SU-DHL-6 (cell line): ENCODE measurements at regions not wholly inside any gene's neighbourhood (a gene's known extent, or its start where the extent isn't known, plus 50 kb on each side); places are given as distances from the start of the nearest gene placed in this dataset.
A peak's percentile ranks its signal among the peaks of the same experiment; 100 is the strongest.
"Not testable (repeated sequence)": the region's sequence is repeated elsewhere in the genome, so short reads cannot be mapped to it uniquely, and the experiment has no call there.

Experiments
- H2AFZ ChIP-seq: fragments of 200-600 bp; sonication (generic); 2 replicates; pipeline ENCODE4 v1.6.1; 2014; ENCODE audit warnings: low read depth, mild to moderate bottlenecking, moderate library complexity, mixed read lengths, antibody characterized with exemption, low read length; ENCODE audit not compliant: severe bottlenecking
- H3F3A ChIP-seq: fragments of 200-600 bp; shearing (Covaris generic); 2 replicates; pipeline ENCODE4 v1.6.0; 2016; ENCODE audit warnings: antibody characterized with exemption, mild to moderate bottlenecking; ENCODE audit not compliant: insufficient read depth
- H3K27ac ChIP-seq: fragments of 200-600 bp; sonication (generic); 2 replicates; pipeline ENCODE4 v1.5.1; 2016; ENCODE audit warnings: low read depth, mild to moderate bottlenecking, low read length, moderate library complexity, mixed read lengths
- H3K27me3 ChIP-seq: fragments of 200-600 bp; sonication (generic), shearing (Covaris generic); 2 replicates; pipeline ENCODE4 v1.6.0; 2014; ENCODE audit warnings: mild to moderate bottlenecking, low read length
- H3K36me3 ChIP-seq: fragments of 200-600 bp; sonication (generic); 2 replicates; pipeline ENCODE4 v1.6.1; 2014; ENCODE audit warnings: mild to moderate bottlenecking, low read length, mixed read lengths
- H3K4me2 ChIP-seq: fragments of 300-600, 200-600 bp; shearing (Covaris generic), sonication (generic); 2 replicates; pipeline ENCODE4 v1.6.0; 2014; ENCODE audit warnings: low read length, low read depth, mild to moderate bottlenecking; ENCODE audit not compliant: poor library complexity, severe bottlenecking
- H3K4me3 ChIP-seq: fragments of 200-600 bp; sonication (generic); 2 replicates; pipeline ENCODE4 v1.5.1; 2014; ENCODE audit warnings: antibody characterized with exemption, low read length, mild to moderate bottlenecking, mixed read lengths; ENCODE audit not compliant: insufficient read depth, poor library complexity, severe bottlenecking
- H3K79me2 ChIP-seq: fragments of 200-600 bp; sonication (generic); 2 replicates; pipeline ENCODE4 v1.6.1; 2014; ENCODE audit warnings: mild to moderate bottlenecking, low read length, moderate library complexity; ENCODE audit not compliant: insufficient read depth
- H3K9ac ChIP-seq: fragments of 200-600 bp; sonication (generic); 2 replicates; pipeline ENCODE4 v1.7.0; 2014; ENCODE audit warnings: mild to moderate bottlenecking, low read length
- H3K9me2 ChIP-seq: fragments of 200-600 bp; sonication (generic); replicated peaks from 2 replicates; pipeline ENCODE4 v1.6.1; 2014; ENCODE audit warnings: low read length; ENCODE audit not compliant: insufficient read depth
- H3K9me3 ChIP-seq: fragments of 200-600 bp; sonication (generic); 2 replicates; pipeline ENCODE4 v1.6.1; 2014; ENCODE audit warnings: low read length, mixed read lengths; ENCODE audit not compliant: insufficient read depth
- H4K20me1 ChIP-seq: fragments of 200-600 bp; sonication (generic); 2 replicates; pipeline ENCODE4 v1.6.1; 2014; ENCODE audit warnings: low read depth, mild to moderate bottlenecking, antibody characterized with exemption, low read length, moderate library complexity, mixed read lengths
- CTCF ChIP-seq: fragments of 200-600 bp; sonication (generic); IDR thresholded peaks from one replicate; pipeline ENCODE4 v1.5.1; 2017; ENCODE audit warnings: antibody characterized with exemption, mild to moderate bottlenecking, low read length, moderate library complexity; ENCODE audit not compliant: insufficient read depth, poor library complexity, severe bottlenecking
- EZH2phosphoT487 ChIP-seq: fragments of 200-600 bp; sonication (generic), shearing (Covaris generic); conservative IDR thresholded peaks from 2 replicates; pipeline ENCODE4 v1.6.1; 2018; ENCODE audit warnings: mild to moderate bottlenecking, antibody characterized with exemption, low read length, moderate library complexity, mixed read lengths

- TF ChIP-seq EZH2phosphoT487 (no peak), CTCF (no peak)
- Histone ChIP-seq H3F3A (no peaks in the 10 kb centered on the region), H3K9me3 (no peaks in the 10 kb centered on the region), H3K27ac (no peak overlapping the region), H3K9ac (no peak overlapping the region), H3K79me2 (no peaks in the 10 kb centered on the region), H3K4me3 (no peak overlapping the region), H3K36me3 (no peaks in the 10 kb centered on the region), H3K9me2 (no peaks in the 10 kb centered on the region), H3K4me2 (no peak overlapping the region), H4K20me1 (no peaks in the 10 kb centered on the region), H2AFZ (peak overlapping the region; percentile 69), H3K27me3 (no peaks in the 10 kb centered on the region)
Observed at GRCh38 chr10:27345455-27345920, 104.9 kb upstream of the ACBD5 start.

GRCh38 chr10:27344568-27345454 lies 104.2 kb upstream of the ACBD5 start:
- no peak overlapping the region for H3K4me2 ChIP-seq
- peak overlapping the region; percentile 69 for H2AFZ ChIP-seq

GRCh38 chr10:27341001-27341400 lies 100.4 kb upstream of the ACBD5 start:
- H3K36me3 ChIP-seq = no peaks in the 10 kb centered on the region
- H3K27me3 ChIP-seq = no peaks in the 10 kb centered on the region
- H3K4me2 ChIP-seq = no peak overlapping the region
- TF ChIP-seq EZH2phosphoT487 (no peak), CTCF (no peak)
- H3K9me3 ChIP-seq = no peaks in the 10 kb centered on the region
- no peaks in the 10 kb centered on the region for H3K79me2 ChIP-seq
- H4K20me1 ChIP-seq = no peaks in the 10 kb centered on the region
- H2AFZ ChIP-seq = no peak overlapping the region
- no peak overlapping the region for H3K4me3 ChIP-seq
- H3K27ac ChIP-seq = no peak overlapping the region
- no peaks in the 10 kb centered on the region for H3F3A ChIP-seq
- no peak overlapping the region for H3K9ac ChIP-seq
- H3K9me2 ChIP-seq = no peaks in the 10 kb centered on the region

More at GRCh38 chr10:27344568-27345454, 104.2 kb upstream of the ACBD5 start:
- no peaks in the 10 kb centered on the region for H3K9me2 ChIP-seq
- H3K9ac ChIP-seq = no peak overlapping the region
- no peaks in the 10 kb centered on the region for H3F3A ChIP-seq
- H3K4me3 ChIP-seq = no peak overlapping the region
- H3K27me3 ChIP-seq = no peaks in the 10 kb centered on the region
- TF ChIP-seq EZH2phosphoT487 = no peak
- TF ChIP-seq CTCF = no peak
- H3K36me3 ChIP-seq = no peaks in the 10 kb centered on the region
- H3K9me3 ChIP-seq = no peaks in the 10 kb centered on the region
- no peaks in the 10 kb centered on the region for H4K20me1 ChIP-seq
- no peaks in the 10 kb centered on the region for H3K79me2 ChIP-seq
- H3K27ac ChIP-seq = no peak overlapping the region

- not testable (repeated sequence) for H3K36me3 ChIP-seq, H3K9me3 ChIP-seq, H2AFZ ChIP-seq, H3F3A ChIP-seq, H3K4me3 ChIP-seq, H3K9me2 ChIP-seq, H3K27ac ChIP-seq, H4K20me1 ChIP-seq, H3K79me2 ChIP-seq, H3K4me2 ChIP-seq, H3K9ac ChIP-seq, H3K27me3 ChIP-seq
Observed at GRCh38 chr10:27335246-27335645, 94.6 kb upstream of the ACBD5 start.
